OCI-LY1 (cell line): ENCODE measurements at regions not wholly inside any gene's neighbourhood (a gene's known extent, or its start where the extent isn't known, plus 50 kb on each side); places are given as distances from the start of the nearest gene placed in this dataset.
A peak's percentile ranks its signal among the peaks of the same experiment; 100 is the strongest.
"Not testable (repeated sequence)": the region's sequence is repeated elsewhere in the genome, so short reads cannot be mapped to it uniquely, and the experiment has no call there.

ENCODE experiments used
- CTCF ChIP-seq: fragments of 200-600 bp; sonication (generic), shearing (Covaris generic); IDR thresholded peaks from 2 replicates; pipeline ENCODE4 v1.5.1; 2017; ENCODE audit warnings: mild to moderate bottlenecking, antibody characterized with exemption, low read length, moderate library complexity, mixed read lengths
- EZH2 ChIP-seq: fragments of 200-600 bp; sonication (generic), shearing (Covaris generic); IDR thresholded peaks from 2 replicates; pipeline ENCODE4 v1.8.0; 2017; ENCODE audit warnings: borderline replicate concordance, mixed run types, mild to moderate bottlenecking, antibody characterized with exemption, low read length, moderate library complexity, mixed read lengths

- TF ChIP-seq CTCF, result peak; percentile 97
- TF ChIP-seq EZH2, result not testable (repeated sequence)
These were observed 59.6 kb upstream of the TOP1 start for GRCh38 chr20:40968816-40969562.
